ENCODE measurements at regions not wholly inside any gene's neighbourhood (a gene's known extent, or its start where the extent isn't known, plus 50 kb on each side); places are given as distances from the start of the nearest gene placed in this dataset.
A peak's percentile ranks its signal among the peaks of the same experiment; 100 is the strongest.

DNA sequence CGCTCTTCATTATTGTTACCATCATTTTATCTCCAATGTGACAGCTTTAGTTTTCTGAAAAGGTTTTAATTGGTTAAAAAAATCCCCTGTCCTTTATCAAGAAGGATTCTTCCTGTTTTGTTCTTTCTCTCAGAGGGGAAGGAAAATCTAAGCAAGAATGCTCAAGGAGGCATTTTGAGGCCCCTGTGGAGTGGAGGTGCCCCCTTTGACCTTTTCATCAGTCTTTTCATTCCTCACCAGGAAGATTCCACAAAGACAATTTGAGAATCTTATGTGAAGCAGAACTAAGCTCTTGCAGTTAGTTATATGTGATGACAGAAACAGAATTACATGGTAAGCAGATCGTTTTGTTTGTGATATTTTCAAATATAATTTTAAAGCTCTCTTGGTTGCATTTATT, 489.6 kb downstream of the MAN2A1 start:
- H3K27me3 ChIP-seq (ENCODE audit: control insufficient read depth, insufficient read depth, low read length) = no peaks in the 10 kb centered on the region
- no peak for FAIRE-seq

GRCh38 chr5:110194191-110194590, 504.5 kb downstream of the MAN2A1 start:
- Histone ChIP-seq H3K36me3 (ENCODE audit: control insufficient read depth, insufficient read depth, low read length) (no peaks in the 10 kb centered on the region), H3K4me3 (ENCODE audit: low read depth, low read length) (no peak overlapping the region), H3K27me3 (ENCODE audit: control insufficient read depth, insufficient read depth, low read length) (no peaks in the 10 kb centered on the region)
- TF ChIP-seq, protein P1, sequence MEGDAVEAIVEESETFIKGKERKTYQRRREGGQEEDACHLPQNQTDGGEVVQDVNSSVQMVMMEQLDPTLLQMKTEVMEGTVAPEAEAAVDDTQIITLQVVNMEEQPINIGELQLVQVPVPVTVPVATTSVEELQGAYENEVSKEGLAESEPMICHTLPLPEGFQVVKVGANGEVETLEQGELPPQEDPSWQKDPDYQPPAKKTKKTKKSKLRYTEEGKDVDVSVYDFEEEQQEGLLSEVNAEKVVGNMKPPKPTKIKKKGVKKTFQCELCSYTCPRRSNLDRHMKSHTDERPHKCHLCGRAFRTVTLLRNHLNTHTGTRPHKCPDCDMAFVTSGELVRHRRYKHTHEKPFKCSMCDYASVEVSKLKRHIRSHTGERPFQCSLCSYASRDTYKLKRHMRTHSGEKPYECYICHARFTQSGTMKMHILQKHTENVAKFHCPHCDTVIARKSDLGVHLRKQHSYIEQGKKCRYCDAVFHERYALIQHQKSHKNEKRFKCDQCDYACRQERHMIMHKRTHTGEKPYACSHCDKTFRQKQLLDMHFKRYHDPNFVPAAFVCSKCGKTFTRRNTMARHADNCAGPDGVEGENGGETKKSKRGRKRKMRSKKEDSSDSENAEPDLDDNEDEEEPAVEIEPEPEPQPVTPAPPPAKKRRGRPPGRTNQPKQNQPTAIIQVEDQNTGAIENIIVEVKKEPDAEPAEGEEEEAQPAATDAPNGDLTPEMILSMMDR (IDR thresholded peaks at IDR 0.05; ENCODE audit: insufficient read depth, low read length, severe bottlenecking) = no peak
- DNase-seq (ENCODE audit: low read depth) (no peak), FAIRE-seq (no peak)

More for the DNA sequence above, 489.6 kb downstream of the MAN2A1 start:
- DNase-seq (ENCODE audit: low read depth) = no peak
- TF ChIP-seq, protein P1 (IDR thresholded peaks at IDR 0.05; ENCODE audit: insufficient read depth, low read length, severe bottlenecking) = no peak
- Histone ChIP-seq H3K4me3 (ENCODE audit: low read depth, low read length) (no peak overlapping the region), H3K36me3 (ENCODE audit: control insufficient read depth, insufficient read depth, low read length) (no peaks in the 10 kb centered on the region)

GRCh38 chr5:110195288-110195687, 505.6 kb downstream of the MAN2A1 start:
- no peak for DNase-seq (ENCODE audit: low read depth)
- Histone ChIP-seq H3K36me3 (ENCODE audit: control insufficient read depth, insufficient read depth, low read length) (no peaks in the 10 kb centered on the region), H3K27me3 (ENCODE audit: control insufficient read depth, insufficient read depth, low read length) (no peaks in the 10 kb centered on the region), H3K4me3 (ENCODE audit: low read depth, low read length) (no peak overlapping the region)
- FAIRE-seq = no peak
- TF ChIP-seq, protein P1 (IDR thresholded peaks at IDR 0.05; ENCODE audit: insufficient read depth, low read length, severe bottlenecking) = no peak

DNA sequence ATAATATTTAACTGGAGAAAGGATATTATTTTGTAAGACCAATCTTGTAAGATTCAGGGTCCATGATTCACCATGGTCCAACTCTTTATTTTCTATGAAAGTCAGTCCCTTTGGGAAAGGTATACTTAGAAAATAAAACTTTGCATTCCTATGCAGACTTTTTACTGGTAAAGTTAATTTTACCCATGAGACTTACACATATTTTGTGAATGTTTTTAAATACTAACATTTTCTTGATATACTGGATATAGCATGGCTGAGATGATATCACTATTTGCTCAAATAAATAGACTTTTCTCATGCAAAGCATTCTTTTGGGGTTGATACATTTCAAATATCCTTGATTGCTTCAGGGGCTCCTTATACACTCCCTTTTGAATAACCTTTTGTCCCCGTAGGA, 512.1 kb downstream of the MAN2A1 start:
- DNase-seq (ENCODE audit: low read depth) (no peak), FAIRE-seq (no peak)
- Histone ChIP-seq H3K27me3 (ENCODE audit: control insufficient read depth, insufficient read depth, low read length) (no peaks in the 10 kb centered on the region), H3K4me3 (ENCODE audit: low read depth, low read length) (no peak overlapping the region), H3K36me3 (ENCODE audit: control insufficient read depth, insufficient read depth, low read length) (no peaks in the 10 kb centered on the region)
- TF ChIP-seq, protein P1 (IDR thresholded peaks at IDR 0.05; ENCODE audit: insufficient read depth, low read length, severe bottlenecking) = no peak

- FAIRE-seq = no peak
- Histone ChIP-seq H3K27me3 (ENCODE audit: control insufficient read depth, insufficient read depth, low read length) (no peaks in the 10 kb centered on the region), H3K36me3 (ENCODE audit: control insufficient read depth, insufficient read depth, low read length) (no peaks in the 10 kb centered on the region), H3K4me3 (ENCODE audit: low read depth, low read length) (no peak overlapping the region)
- TF ChIP-seq, protein P1 (IDR thresholded peaks at IDR 0.05; ENCODE audit: insufficient read depth, low read length, severe bottlenecking) = no peak
- peak; percentile 10 for DNase-seq (ENCODE audit: low read depth)
Measured at GRCh38 chr5:110203661-110204060, 513.9 kb downstream of the MAN2A1 start.

- FAIRE-seq (no peak), DNase-seq (ENCODE audit: low read depth) (no peak)
- Histone ChIP-seq H3K36me3 (ENCODE audit: control insufficient read depth, insufficient read depth, low read length) (no peaks in the 10 kb centered on the region), H3K4me3 (ENCODE audit: low read depth, low read length) (no peak overlapping the region), H3K27me3 (ENCODE audit: control insufficient read depth, insufficient read depth, low read length) (no peaks in the 10 kb centered on the region)
- TF ChIP-seq, protein P1 (IDR thresholded peaks at IDR 0.05; ENCODE audit: insufficient read depth, low read length, severe bottlenecking) = no peak
Measured at GRCh38 chr5:110209401-110209800, 517.1 kb downstream of the TMEM232 start.
